Spleen (tissue), 11 donors: ENCODE measurements at regions not wholly inside any gene's neighbourhood (a gene's known extent, or its start where the extent isn't known, plus 50 kb on each side); places are given as distances from the start of the nearest gene placed in this dataset.
A peak's percentile ranks its signal among the peaks of the same experiment; 100 is the strongest.

Experiments used
- DNase-seq: peaks from one replicate; pipeline ENCODE4 v3.0.0-alpha.2; 2020
- H3K27ac ChIP-seq, 8 donors: fragments of 200-600 bp; sonication (generic) in 7 of 8; 1 replicate in 4 of 8; 2 replicates in 4 of 8; pipeline versions ENCODE4 v1.5.0 to v1.8.0; 2016 to 2021; ENCODE audit warnings: inconsistent platforms in 4 of 8, mild to moderate bottlenecking in 4 of 8, moderate library complexity in 1 of 8
- H3K27me3 ChIP-seq, 7 donors: fragments of 200-600 bp; sonication (generic) in 6 of 7; replicated peaks in 1 of 7; 1 replicate in 4 of 7; 2 replicates in 3 of 7; pipeline versions ENCODE4 v1.5.0 to v1.8.0; 2016 to 2021; ENCODE audit warnings: inconsistent platforms in 3 of 7, mild to moderate bottlenecking in 1 of 7
- H3K36me3 ChIP-seq, 6 donors: fragments of 200-600 bp; sonication (generic) in 5 of 6; 1 replicate in 4 of 6; 2 replicates in 2 of 6; pipeline versions ENCODE4 v1.5.0 to v1.8.0; 2016 to 2021; ENCODE audit warnings: inconsistent platforms in 2 of 6
- H3K4me1 ChIP-seq, 6 donors: fragments of 200-600 bp; sonication (generic) in 5 of 6; 1 replicate in 3 of 6; 2 replicates in 3 of 6; pipeline versions ENCODE4 v1.5.0 to v1.8.0; 2016 to 2021; ENCODE audit warnings: inconsistent platforms in 3 of 6
- H3K4me3 ChIP-seq, 8 donors: fragments of 200-600 bp; sonication (generic) in 7 of 8; 1 replicate in 4 of 8; 2 replicates in 4 of 8; pipeline versions ENCODE4 v1.5.0 to v1.8.0; 2016 to 2021; ENCODE audit warnings: inconsistent platforms in 4 of 8, mild to moderate bottlenecking in 4 of 8, moderate library complexity in 2 of 8
- H3K9me3 ChIP-seq, 8 donors: fragments of 200-600 bp; sonication (generic) in 7 of 8; 1 replicate in 4 of 8; 2 replicates in 4 of 8; pipeline versions ENCODE4 v1.5.0 to v1.8.0; 2016 to 2021; ENCODE audit warnings: inconsistent platforms in 4 of 8
- POLR2A ChIP-seq, 3 donors: fragments of 450-650 bp; IDR thresholded peaks; one replicate each; pipeline ENCODE4 v1.5.1; 2017; ENCODE audit warnings: antibody characterized with exemption in 3 of 3, mild to moderate bottlenecking in 1 of 3
- POLR2AphosphoS5 ChIP-seq, 3 donors: sonication (generic); formaldehyde crosslinking; IDR thresholded peaks; one replicate each; pipeline ENCODE4 v1.5.1; 2017; ENCODE audit warnings: antibody characterized with exemption in 3 of 3
- WGBS, 5 donors: extraction: QIAGEN DNeasy Blood & Tissue Kit in 3 of 5; methylation state at CpG; one replicate each; pipeline versions ENCODE4 v1.1.5 to v1.1.7; 2013 to 2018; 5-methylcytosine and 5-hydroxymethylcytosine counted together
- intact Hi-C: fragments of 100-400 bp; cut with DNase I; formaldehyde crosslinking; loops from one replicate; pipeline ENCODE4 v1.15.0; 2023; ENCODE audit warnings: low total_unique reads
- TF ChIP-seq, protein P1 (sequence below), 11 experiments: fragments of 200-600 bp in 7 of 11; fragments of 450-650 bp in 4 of 11; sonication (generic) in 4 of 11; IDR thresholded peaks in 8 of 11; conservative IDR thresholded peaks in 3 of 11; 1 replicate in 7 of 11; 2 replicates in 4 of 11; pipeline versions ENCODE4 v1.4.0 to v1.8.0; 2016 to 2021; ENCODE audit warnings: antibody characterized with exemption in 11 of 11, inconsistent platforms in 4 of 11, mild to moderate bottlenecking in 1 of 11
- donor health status: healthy with polysubstance abuse.
- donor health status: DM: no; HTN: no; CAD: no; lungs with moderate emphysema.
- donor health status: DM: no; HTN: no; CAD: no.
- donor health status: Bipolar disorder and iron deficiency.
- donor health status: healthy.
- donor health status: DM: no; HTN: no; CAD: no.
- donor health status: DM: yes; HTN: yes; CAD: no.

DNA sequence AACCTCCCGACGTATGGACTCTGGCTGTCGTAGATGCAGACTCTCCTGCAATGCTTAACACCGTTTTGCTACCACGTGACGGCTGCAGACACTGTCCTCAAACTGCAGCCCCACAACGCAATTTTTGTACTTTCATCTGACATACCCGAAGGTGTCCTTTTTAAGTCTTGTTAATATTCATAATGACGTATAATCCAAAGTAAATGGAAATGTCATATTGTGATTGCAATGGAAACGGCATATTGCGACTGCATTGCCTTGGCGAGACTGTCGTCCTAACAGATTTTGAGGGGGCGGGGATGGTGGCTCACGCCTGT is 79.3 kb upstream of the TBC1D3K start:
- WGBS, 5 donors = 49 to 63% (median 60%) methylated on average over 15 of the region's 15 CpGs
- no peak for DNase-seq
- Histone ChIP-seq H3K4me1 (peaks cover 0 to 26% (median 12%) of the 10 kb centered on the region in 6 donors), H3K27me3 (peaks cover 0 to 9% (median 0%) of the 10 kb centered on the region in 7 donors), H3K27ac (no peak overlapping the region), H3K9me3 (no peaks in the 10 kb centered on the region), H3K36me3 (no peaks in the 10 kb centered on the region), H3K4me3 (peak overlapping the region in 3 of 8 donors; percentile 22 to 55 (median 32))
- TF ChIP-seq, protein P1, sequence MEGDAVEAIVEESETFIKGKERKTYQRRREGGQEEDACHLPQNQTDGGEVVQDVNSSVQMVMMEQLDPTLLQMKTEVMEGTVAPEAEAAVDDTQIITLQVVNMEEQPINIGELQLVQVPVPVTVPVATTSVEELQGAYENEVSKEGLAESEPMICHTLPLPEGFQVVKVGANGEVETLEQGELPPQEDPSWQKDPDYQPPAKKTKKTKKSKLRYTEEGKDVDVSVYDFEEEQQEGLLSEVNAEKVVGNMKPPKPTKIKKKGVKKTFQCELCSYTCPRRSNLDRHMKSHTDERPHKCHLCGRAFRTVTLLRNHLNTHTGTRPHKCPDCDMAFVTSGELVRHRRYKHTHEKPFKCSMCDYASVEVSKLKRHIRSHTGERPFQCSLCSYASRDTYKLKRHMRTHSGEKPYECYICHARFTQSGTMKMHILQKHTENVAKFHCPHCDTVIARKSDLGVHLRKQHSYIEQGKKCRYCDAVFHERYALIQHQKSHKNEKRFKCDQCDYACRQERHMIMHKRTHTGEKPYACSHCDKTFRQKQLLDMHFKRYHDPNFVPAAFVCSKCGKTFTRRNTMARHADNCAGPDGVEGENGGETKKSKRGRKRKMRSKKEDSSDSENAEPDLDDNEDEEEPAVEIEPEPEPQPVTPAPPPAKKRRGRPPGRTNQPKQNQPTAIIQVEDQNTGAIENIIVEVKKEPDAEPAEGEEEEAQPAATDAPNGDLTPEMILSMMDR (IDR thresholded peaks at IDR 0.05 in 8 of 11, conservative IDR thresholded peaks at IDR 0.05 in 3 of 11) = peak in 5 of 11 experiments; percentile 2 to 47 (median 30)
- TF ChIP-seq POLR2A (IDR thresholded peaks at IDR 0.05) = no peak
- intact Hi-C loops = no loop called here

DNA sequence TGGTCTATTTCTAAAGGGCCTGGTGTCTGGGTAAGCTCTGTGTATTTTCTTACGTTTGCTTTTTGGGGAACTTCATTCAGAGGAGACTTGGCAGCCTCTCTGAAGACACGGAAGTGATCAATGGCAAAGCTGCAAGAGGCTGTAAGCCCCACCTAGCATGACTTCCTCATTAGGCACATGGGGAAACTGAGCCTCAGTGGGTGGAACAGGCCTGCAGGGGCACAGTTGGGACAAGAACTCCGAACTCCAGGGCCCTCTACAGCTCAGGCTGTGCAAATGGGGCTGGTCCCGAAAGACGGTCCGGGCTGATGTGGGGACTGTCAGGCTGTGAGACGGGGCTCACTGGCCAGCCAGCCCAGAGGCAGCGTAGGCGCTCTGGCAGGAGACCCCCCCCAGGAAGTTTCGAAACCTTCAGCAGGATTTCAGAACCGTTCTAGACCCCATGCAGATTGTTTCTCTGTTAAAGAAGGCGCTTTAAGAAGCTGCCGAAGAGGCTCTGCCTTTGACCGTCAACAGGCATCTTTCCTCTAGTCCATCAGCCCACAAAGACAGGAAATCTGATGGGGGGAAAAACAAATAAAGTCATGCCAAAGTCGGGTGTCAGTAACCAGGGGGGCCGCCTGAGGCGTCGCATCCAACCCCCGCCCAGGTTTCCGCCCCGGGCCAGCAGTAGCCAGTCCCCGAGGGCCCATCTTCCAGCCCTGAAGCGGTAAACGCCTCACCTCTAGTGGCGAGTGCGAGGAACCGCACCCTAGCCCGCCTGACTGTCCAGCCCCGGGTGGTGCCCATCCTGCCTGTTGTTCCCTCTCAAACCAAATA is 79.8 kb upstream of the TBC1D3K start:
- no peak for TF ChIP-seq POLR2A (IDR thresholded peaks at IDR 0.05)
- TF ChIP-seq POLR2AphosphoS5 (IDR thresholded peaks at IDR 0.05) = peak in 1 of 3 donors; percentile 31
- TF ChIP-seq, protein P1 (IDR thresholded peaks at IDR 0.05 in 8 of 11, conservative IDR thresholded peaks at IDR 0.05 in 3 of 11) = peak; percentile 53 to 89 (median 85)
- Histone ChIP-seq H3K36me3 (no peaks in the 10 kb centered on the region), H3K4me3 (peak overlapping the region in 6 of 8 donors; percentile 17 to 55 (median 24)), H3K27ac (peak overlapping the region in 6 of 8 donors; percentile 34 to 69 (median 50)), H3K27me3 (peaks cover 0 to 9% (median 0%) of the 10 kb centered on the region in 7 donors), H3K4me1 (peaks cover 0 to 26% (median 12%) of the 10 kb centered on the region in 6 donors), H3K9me3 (no peaks in the 10 kb centered on the region)
- intact Hi-C loops = no loop called here
- DNase-seq = peak; percentile 90
- 8 to 18% (median 12%) methylated on average over 23 to 29 of the region's 29 CpGs for WGBS, 5 donors

DNA sequence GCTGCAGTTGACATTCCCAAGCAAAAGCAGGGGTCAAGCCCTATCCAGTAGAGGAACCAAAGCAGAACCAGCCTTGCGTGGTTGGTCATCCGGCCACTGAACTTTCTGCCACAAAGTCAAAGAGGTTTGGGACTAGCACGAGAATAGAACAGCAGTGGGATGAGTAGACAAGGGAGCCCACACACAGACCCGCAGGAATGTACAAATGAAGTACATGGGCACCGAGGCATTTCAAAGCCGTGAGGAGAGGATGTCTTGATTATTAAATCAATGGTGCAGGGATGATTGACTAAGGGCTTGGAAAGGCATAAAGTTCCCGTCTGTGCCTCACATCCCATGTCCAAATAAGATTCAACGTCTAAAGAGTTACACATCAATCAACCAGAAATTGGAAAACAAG is 81.8 kb upstream of the TBC1D3K start:
- no peaks in the 10 kb centered on the region for H3K9me3 ChIP-seq
- H3K4me1 ChIP-seq = peaks cover 0 to 26% (median 12%) of the 10 kb centered on the region in 6 donors
- 92 to 96% (median 93%) methylated on average over 8 of the region's 8 CpGs for WGBS, 5 donors
- H3K27me3 ChIP-seq = peaks cover 0 to 16% (median 0%) of the 10 kb centered on the region in 7 donors
- no peak overlapping the region for H3K4me3 ChIP-seq
- DNase-seq = no peak
- H3K27ac ChIP-seq = no peak overlapping the region
- TF ChIP-seq POLR2AphosphoS5 (IDR thresholded peaks at IDR 0.05) = no peak
- TF ChIP-seq, protein P1 (IDR thresholded peaks at IDR 0.05 in 8 of 11, conservative IDR thresholded peaks at IDR 0.05 in 3 of 11) = no peak
- no peak for TF ChIP-seq POLR2A (IDR thresholded peaks at IDR 0.05)
- H3K36me3 ChIP-seq = no peaks in the 10 kb centered on the region
- intact Hi-C loops = no loop called here

DNA sequence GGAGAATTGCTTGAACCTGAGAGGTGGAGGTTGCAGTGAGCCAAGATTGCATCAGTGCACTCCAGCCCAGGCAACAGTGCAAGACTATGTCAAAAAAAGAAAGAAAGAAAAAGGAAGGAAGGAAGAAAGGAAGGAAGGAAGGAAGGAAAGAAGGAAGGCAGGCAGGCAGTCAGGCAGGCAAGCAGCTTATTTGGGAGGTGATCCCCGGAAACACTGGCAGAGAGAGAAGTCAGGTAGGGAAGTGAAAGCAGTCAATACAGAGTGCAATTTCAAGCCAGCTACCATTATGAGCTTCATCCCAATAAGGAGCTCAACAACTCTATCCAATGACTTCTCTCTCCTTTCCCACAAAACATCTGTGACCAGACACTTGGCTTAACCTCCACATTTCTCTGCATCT is 83.0 kb upstream of the TBC1D3K start:
- no peak overlapping the region for H3K4me3 ChIP-seq
- H3K36me3 ChIP-seq = no peaks in the 10 kb centered on the region
- no peaks in the 10 kb centered on the region for H3K9me3 ChIP-seq
- TF ChIP-seq, protein P1 (IDR thresholded peaks at IDR 0.05 in 8 of 11, conservative IDR thresholded peaks at IDR 0.05 in 3 of 11) = no peak
- TF ChIP-seq POLR2AphosphoS5 (IDR thresholded peaks at IDR 0.05) (no peak), POLR2A (IDR thresholded peaks at IDR 0.05) (no peak)
- H3K4me1 ChIP-seq = peaks cover 0 to 26% (median 12%) of the 10 kb centered on the region in 6 donors
- H3K27me3 ChIP-seq = peaks cover 0 to 16% (median 0%) of the 10 kb centered on the region in 7 donors
- intact Hi-C loops = no loop called here
- no peak overlapping the region for H3K27ac ChIP-seq
- DNase-seq = no peak
- WGBS, 5 donors = 22 to 41% (median 27%) methylated on average over 1 of the region's 1 CpG
